Endodermal cell (in vitro differentiated cells): ENCODE measurements at regions not wholly inside any gene's neighbourhood (a gene's known extent, or its start where the extent isn't known, plus 50 kb on each side); places are given as distances from the start of the nearest gene placed in this dataset.

Source experiments
- DNase-seq: peaks from one replicate; pipeline ENCODE4 v3.0.0-alpha.2; 2017
- H3K27ac ChIP-seq: 2 replicates; pipeline ENCODE4 v1.5.1; 2013; ENCODE audit warnings: mild to moderate bottlenecking, low read depth, low read length, moderate library complexity
- H3K27me3 ChIP-seq: 2 replicates; pipeline ENCODE4 v1.6.1; 2013; ENCODE audit warnings: mild to moderate bottlenecking, low read length, moderate library complexity; ENCODE audit not compliant: insufficient read depth, control insufficient read depth, poor library complexity, severe bottlenecking
- H3K36me3 ChIP-seq: 2 replicates; pipeline ENCODE4 v1.7.0; 2013; ENCODE audit warnings: mild to moderate bottlenecking, low read length, moderate library complexity; ENCODE audit not compliant: control insufficient read depth, insufficient read depth
- H3K4me1 ChIP-seq: one replicate; pipeline ENCODE4 v1.7.0; 2013; ENCODE audit warnings: low read length; ENCODE audit not compliant: control insufficient read depth, insufficient read depth
- H3K4me3 ChIP-seq: 2 replicates; pipeline ENCODE4 v1.5.1; 2013; ENCODE audit warnings: mild to moderate bottlenecking, low read length, moderate library complexity
- H3K9ac ChIP-seq: 2 replicates; pipeline ENCODE4 v1.6.1; 2013; ENCODE audit warnings: mild to moderate bottlenecking, low read length, moderate library complexity; ENCODE audit not compliant: poor library complexity, severe bottlenecking; ENCODE audit errors: extremely low read depth
- H3K9me3 ChIP-seq: 2 replicates; pipeline ENCODE4 v1.6.1; 2013; ENCODE audit warnings: mild to moderate bottlenecking, low read length, moderate library complexity; ENCODE audit not compliant: control insufficient read depth
- H3K27ac Mint-ChIP-seq: 2 replicates; pipeline ENCODE4 v1.8.0; 2020; ENCODE audit warnings: mixed read lengths
- H3K27me3 Mint-ChIP-seq: 2 replicates; pipeline ENCODE4 v1.8.0; 2021; ENCODE audit warnings: mild to moderate bottlenecking, mixed read lengths; ENCODE audit not compliant: insufficient read depth
- H3K36me3 Mint-ChIP-seq: 2 replicates; pipeline ENCODE4 v1.8.0; 2020; ENCODE audit warnings: low read depth, mixed read lengths
- H3K4me1 Mint-ChIP-seq: 2 replicates; pipeline ENCODE4 v1.8.0; 2020; ENCODE audit warnings: mixed read lengths
- H3K4me3 Mint-ChIP-seq: 2 replicates; pipeline ENCODE4 v1.8.0; 2020; ENCODE audit warnings: mild to moderate bottlenecking, moderate library complexity, mixed read lengths
- H3K9me3 Mint-ChIP-seq: 2 replicates; pipeline ENCODE4 v1.8.0; 2020; ENCODE audit warnings: mild to moderate bottlenecking, mixed read lengths
- CTCF ChIP-seq: fragments of 200-600 bp; sonication (generic); conservative IDR thresholded peaks from 2 replicates; pipeline ENCODE4 v1.5.0; 2021; ENCODE audit warnings: antibody characterized with exemption, mild to moderate bottlenecking
- WGBS, 2 experiments: methylation state at CpG; one replicate each; pipeline versions ENCODE4 v1.1.5 to v1.1.7; 2013; ENCODE audit warnings: missing lambda C conversion rate in 2 of 2, mixed read lengths in 1 of 2; ENCODE audit not compliant: insufficient coverage in 1 of 2, insufficient read length in 1 of 2; 5-methylcytosine and 5-hydroxymethylcytosine counted together

- H3K4me1 ChIP-seq = no peaks in the 10 kb centered on the region
- no peaks in the 10 kb centered on the region for H3K27me3 ChIP-seq
- DNase-seq = no peak
- no peaks in the 10 kb centered on the region for H3K36me3 ChIP-seq
- Mint-ChIP-seq H3K27me3 (no peaks in the 10 kb centered on the region), H3K27ac (no peak overlapping the region), H3K4me1 (no peaks in the 10 kb centered on the region), H3K9me3 (no peaks in the 10 kb centered on the region), H3K4me3 (no peak overlapping the region), H3K36me3 (no peaks in the 10 kb centered on the region)
- no peak for TF ChIP-seq CTCF
- H3K27ac ChIP-seq = no peak overlapping the region
- WGBS, 2 experiments = 86 to 90% methylated on average over 5 to 7 of the region's 7 CpGs
- no peak overlapping the region for H3K9ac ChIP-seq
- H3K4me3 ChIP-seq = no peak overlapping the region
- no peaks in the 10 kb centered on the region for H3K9me3 ChIP-seq
These were observed 667.0 kb downstream of the TSN start for GRCh38 chr2:122422384-122422991.

- Mint-ChIP-seq H3K9me3 (no peaks in the 10 kb centered on the region), H3K4me1 (no peaks in the 10 kb centered on the region), H3K27me3 (no peaks in the 10 kb centered on the region), H3K4me3 (no peak overlapping the region), H3K36me3 (no peaks in the 10 kb centered on the region), H3K27ac (no peak overlapping the region)
- no peak for TF ChIP-seq CTCF
- H3K9me3 ChIP-seq = no peaks in the 10 kb centered on the region
- H3K36me3 ChIP-seq = no peaks in the 10 kb centered on the region
- no peak overlapping the region for H3K9ac ChIP-seq
- H3K27me3 ChIP-seq = no peaks in the 10 kb centered on the region
- no peak overlapping the region for H3K27ac ChIP-seq
- H3K4me1 ChIP-seq = no peaks in the 10 kb centered on the region
- no peak overlapping the region for H3K4me3 ChIP-seq
- 38 to 66% methylated on average over 2 to 4 of the region's 4 CpGs for WGBS, 2 experiments
- no peak for DNase-seq
These were observed 668.5 kb downstream of the TSN start for GRCh38 chr2:122423934-122424333.

- Histone ChIP-seq H3K27ac (no peak overlapping the region), H3K9me3 (no peaks in the 10 kb centered on the region)
- H3K27ac Mint-ChIP-seq = no peak overlapping the region
These were observed 677.8 kb downstream of the TSN start for GRCh38 chr2:122433123-122433754.

More at GRCh38 chr2:122433123-122433754, 677.8 kb downstream of the TSN start:
- H3K36me3 Mint-ChIP-seq = no peaks in the 10 kb centered on the region
- Histone ChIP-seq H3K4me1 (no peaks in the 10 kb centered on the region), H3K4me3 (no peak overlapping the region), H3K36me3 (no peaks in the 10 kb centered on the region), H3K9ac (no peak overlapping the region), H3K27me3 (no peaks in the 10 kb centered on the region)
- H3K27me3 Mint-ChIP-seq = no peaks in the 10 kb centered on the region
- TF ChIP-seq CTCF = no peak
- H3K9me3 Mint-ChIP-seq = no peaks in the 10 kb centered on the region
- no peak for DNase-seq
- H3K4me1 Mint-ChIP-seq = no peaks in the 10 kb centered on the region
- no peak overlapping the region for H3K4me3 Mint-ChIP-seq
- WGBS, 2 experiments = 73 to 78% methylated on average over 5 to 8 of the region's 8 CpGs
